Esophagus squamous epithelium (tissue), 4 donors: ENCODE measurements at regions not wholly inside any gene's neighbourhood (a gene's known extent, or its start where the extent isn't known, plus 50 kb on each side); places are given as distances from the start of the nearest gene placed in this dataset.

ENCODE experiments used
- POLR2A ChIP-seq, 4 donors: fragments of 450-650 bp; IDR thresholded peaks; one replicate each; pipeline ENCODE4 v1.6.1; 2017; ENCODE audit warnings: antibody characterized with exemption in 4 of 4, mild to moderate bottlenecking in 4 of 4, moderate library complexity in 3 of 4
- TF ChIP-seq, protein P1 (sequence below), 6 experiments: fragments of 450-650 bp in 4 of 6; fragments of 200-600 bp in 2 of 6; sonication (generic) in 2 of 6; IDR thresholded peaks; one replicate each; pipeline ENCODE4 v1.5.1; 2016 to 2019; ENCODE audit warnings: antibody characterized with exemption in 6 of 6, mild to moderate bottlenecking in 4 of 6, moderate library complexity in 4 of 6

DNA sequence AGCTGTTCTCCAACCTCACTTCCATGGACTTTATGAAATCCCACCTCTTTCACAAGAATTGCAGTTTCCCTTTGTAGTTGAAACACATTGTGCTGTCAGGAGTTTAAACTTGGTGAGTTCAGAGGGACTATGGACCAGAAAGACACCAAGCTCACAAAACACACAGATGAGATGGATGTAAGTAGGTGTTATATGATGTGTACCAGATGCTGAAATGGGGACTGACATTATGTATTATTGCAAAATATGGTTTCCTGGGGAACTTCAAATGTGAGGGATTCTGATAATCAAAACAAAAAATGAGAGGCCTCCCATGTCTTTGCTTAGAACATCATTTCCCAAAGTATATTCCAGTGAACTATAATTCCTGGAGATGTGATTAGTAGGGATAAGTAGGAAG lies 401.1 kb upstream of the ARID1B start:
- TF ChIP-seq, protein P1, sequence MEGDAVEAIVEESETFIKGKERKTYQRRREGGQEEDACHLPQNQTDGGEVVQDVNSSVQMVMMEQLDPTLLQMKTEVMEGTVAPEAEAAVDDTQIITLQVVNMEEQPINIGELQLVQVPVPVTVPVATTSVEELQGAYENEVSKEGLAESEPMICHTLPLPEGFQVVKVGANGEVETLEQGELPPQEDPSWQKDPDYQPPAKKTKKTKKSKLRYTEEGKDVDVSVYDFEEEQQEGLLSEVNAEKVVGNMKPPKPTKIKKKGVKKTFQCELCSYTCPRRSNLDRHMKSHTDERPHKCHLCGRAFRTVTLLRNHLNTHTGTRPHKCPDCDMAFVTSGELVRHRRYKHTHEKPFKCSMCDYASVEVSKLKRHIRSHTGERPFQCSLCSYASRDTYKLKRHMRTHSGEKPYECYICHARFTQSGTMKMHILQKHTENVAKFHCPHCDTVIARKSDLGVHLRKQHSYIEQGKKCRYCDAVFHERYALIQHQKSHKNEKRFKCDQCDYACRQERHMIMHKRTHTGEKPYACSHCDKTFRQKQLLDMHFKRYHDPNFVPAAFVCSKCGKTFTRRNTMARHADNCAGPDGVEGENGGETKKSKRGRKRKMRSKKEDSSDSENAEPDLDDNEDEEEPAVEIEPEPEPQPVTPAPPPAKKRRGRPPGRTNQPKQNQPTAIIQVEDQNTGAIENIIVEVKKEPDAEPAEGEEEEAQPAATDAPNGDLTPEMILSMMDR (IDR thresholded peaks at IDR 0.05): no peak
- no peak for TF ChIP-seq POLR2A (IDR thresholded peaks at IDR 0.05)
